ENCODE measurements at regions not wholly inside any gene's neighbourhood (a gene's known extent, or its start where the extent isn't known, plus 50 kb on each side); places are given as distances from the start of the nearest gene placed in this dataset.

DNA sequence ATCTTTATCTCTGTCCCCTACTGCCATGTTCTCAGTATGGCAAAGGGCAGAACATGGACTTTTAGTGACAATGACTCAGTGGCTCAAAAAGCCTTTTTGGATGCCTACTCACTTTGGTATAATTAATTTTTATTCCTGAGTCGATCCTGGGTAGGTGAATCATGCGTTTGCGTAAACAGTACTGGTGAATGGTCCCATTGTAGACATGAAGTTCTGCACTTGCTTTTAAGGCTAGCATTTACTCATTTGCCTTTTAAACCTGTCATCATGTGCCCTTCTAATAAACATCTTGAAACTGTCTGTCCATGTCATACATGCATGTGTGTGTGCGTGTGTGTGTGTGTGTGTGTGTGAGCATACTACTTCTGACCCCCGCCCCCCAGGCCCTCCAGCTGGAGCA is 223.0 kb downstream of the AUH start:
- in situ Hi-C loops (cut with MboI; ENCODE audit: low sequenced_read_pairs, unreplicated experiment), result no loop called here
- DNase-seq (ENCODE audit: low spot score), result no peak
- TF ChIP-seq, protein P1, sequence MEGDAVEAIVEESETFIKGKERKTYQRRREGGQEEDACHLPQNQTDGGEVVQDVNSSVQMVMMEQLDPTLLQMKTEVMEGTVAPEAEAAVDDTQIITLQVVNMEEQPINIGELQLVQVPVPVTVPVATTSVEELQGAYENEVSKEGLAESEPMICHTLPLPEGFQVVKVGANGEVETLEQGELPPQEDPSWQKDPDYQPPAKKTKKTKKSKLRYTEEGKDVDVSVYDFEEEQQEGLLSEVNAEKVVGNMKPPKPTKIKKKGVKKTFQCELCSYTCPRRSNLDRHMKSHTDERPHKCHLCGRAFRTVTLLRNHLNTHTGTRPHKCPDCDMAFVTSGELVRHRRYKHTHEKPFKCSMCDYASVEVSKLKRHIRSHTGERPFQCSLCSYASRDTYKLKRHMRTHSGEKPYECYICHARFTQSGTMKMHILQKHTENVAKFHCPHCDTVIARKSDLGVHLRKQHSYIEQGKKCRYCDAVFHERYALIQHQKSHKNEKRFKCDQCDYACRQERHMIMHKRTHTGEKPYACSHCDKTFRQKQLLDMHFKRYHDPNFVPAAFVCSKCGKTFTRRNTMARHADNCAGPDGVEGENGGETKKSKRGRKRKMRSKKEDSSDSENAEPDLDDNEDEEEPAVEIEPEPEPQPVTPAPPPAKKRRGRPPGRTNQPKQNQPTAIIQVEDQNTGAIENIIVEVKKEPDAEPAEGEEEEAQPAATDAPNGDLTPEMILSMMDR (IDR thresholded peaks at IDR 0.05; ENCODE audit: borderline replicate concordance, control extremely low read depth, extremely low read depth, insufficient read depth, missing control alignments), result no peak

GRCh38 chr9:91141407-91141965 is 220.2 kb downstream of the AUH start:
- in situ Hi-C loops (cut with MboI; ENCODE audit: low sequenced_read_pairs, unreplicated experiment), result no loop called here
- TF ChIP-seq, protein P1 (IDR thresholded peaks at IDR 0.05; ENCODE audit: borderline replicate concordance, control extremely low read depth, extremely low read depth, insufficient read depth, missing control alignments), result no peak

DNA sequence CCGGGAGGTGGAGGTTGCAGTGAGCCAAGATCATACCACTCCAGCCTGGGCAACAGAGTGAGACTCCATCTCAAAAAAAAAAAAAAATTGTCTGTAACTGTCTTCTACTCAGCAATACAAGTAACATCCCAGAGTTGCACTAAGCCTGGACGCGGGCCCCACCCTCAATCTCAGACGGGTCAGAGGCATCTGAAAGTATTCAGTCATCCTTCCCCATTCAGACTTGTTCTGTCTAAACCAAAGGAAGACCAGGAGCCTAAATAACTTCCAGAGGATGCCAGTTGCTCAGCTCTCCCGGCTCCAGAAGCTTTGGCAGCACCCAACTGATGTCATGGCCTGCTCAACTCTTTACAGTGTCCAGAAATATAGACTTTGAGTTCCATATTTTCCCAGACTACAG is 218.6 kb downstream of the AUH start:
- in situ Hi-C loops (cut with MboI; ENCODE audit: low sequenced_read_pairs, unreplicated experiment), result no loop called here
- TF ChIP-seq, protein P1 (IDR thresholded peaks at IDR 0.05; ENCODE audit: borderline replicate concordance, control extremely low read depth, extremely low read depth, insufficient read depth, missing control alignments), result no peak
- no peak for DNase-seq (ENCODE audit: low spot score)

More at GRCh38 chr9:91141407-91141965, 220.2 kb downstream of the AUH start:
- no peak for DNase-seq (ENCODE audit: low spot score)

DNA sequence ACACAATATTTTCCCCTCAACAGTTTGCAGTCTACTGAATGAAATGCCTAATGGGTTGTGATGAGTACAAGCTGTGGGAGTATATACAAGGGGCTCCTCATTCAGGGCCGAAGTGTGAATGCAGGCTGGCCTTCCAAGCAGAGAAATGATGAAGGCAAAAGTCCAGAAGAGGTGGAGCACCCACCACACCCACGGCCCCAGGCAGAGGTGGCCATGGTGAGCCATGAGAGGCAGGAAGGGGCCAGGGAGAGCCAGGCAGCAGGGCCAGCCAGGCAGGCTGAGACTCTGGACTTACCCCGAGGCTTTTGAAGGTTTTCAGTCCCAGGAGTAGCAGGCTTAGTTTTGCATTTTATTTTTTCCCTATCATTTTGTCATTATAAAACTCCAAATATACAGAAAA is 218.1 kb downstream of the AUH start:
- no peak for DNase-seq (ENCODE audit: low spot score)
- TF ChIP-seq, protein P1 (IDR thresholded peaks at IDR 0.05; ENCODE audit: borderline replicate concordance, control extremely low read depth, extremely low read depth, insufficient read depth, missing control alignments), result no peak
- in situ Hi-C loops (cut with MboI; ENCODE audit: low sequenced_read_pairs, unreplicated experiment), result no loop called here

DNA sequence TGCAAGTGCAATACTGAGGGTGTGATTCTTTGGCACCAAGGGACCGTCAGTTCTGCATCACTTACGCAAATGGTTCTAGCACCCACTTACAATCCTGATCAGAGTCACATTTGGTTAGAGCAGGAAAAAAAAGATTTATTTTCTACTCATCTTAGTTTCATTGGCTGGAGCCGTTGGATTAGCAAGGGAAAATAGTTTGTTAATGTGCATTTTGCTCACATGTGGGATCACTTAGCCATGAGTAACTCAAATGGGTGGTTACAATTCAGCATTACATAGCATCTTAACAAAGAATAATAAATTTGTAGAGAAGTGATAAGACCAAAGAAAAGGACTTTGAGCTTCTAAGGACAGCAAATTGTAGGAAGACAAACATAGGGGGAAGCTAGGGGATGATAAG is 216.9 kb downstream of the AUH start:
- TF ChIP-seq, protein P1 (IDR thresholded peaks at IDR 0.05; ENCODE audit: borderline replicate concordance, control extremely low read depth, extremely low read depth, insufficient read depth, missing control alignments), result no peak

DNA sequence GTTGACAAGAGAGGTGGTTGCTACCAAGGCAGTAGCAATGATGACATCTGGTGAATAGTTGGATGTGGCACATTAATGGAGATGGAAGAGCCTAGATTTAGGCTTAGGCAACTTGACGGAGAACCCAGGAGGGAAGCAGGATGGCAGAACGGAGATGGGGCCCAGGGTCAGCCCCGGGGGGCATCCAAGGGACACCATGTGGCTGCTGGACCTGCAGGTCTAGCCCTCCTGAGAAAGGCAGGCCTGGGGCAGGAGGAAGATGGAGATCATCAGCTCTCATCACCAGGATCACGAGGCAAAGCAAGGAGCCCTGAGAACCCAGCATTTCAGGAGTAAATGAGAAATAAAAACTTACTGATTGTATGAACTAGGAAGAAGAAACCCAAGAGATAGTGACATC is 216.2 kb downstream of the AUH start:
- TF ChIP-seq, protein P1 (IDR thresholded peaks at IDR 0.05; ENCODE audit: borderline replicate concordance, control extremely low read depth, extremely low read depth, insufficient read depth, missing control alignments), result no peak
- in situ Hi-C loops (cut with MboI; ENCODE audit: low sequenced_read_pairs, unreplicated experiment), result no loop called here

More for the DNA sequence above, 216.9 kb downstream of the AUH start:
- DNase-seq (ENCODE audit: low spot score), result no peak
- in situ Hi-C loops (cut with MboI; ENCODE audit: low sequenced_read_pairs, unreplicated experiment), result no loop called here

More for the DNA sequence above, 216.2 kb downstream of the AUH start:
- DNase-seq (ENCODE audit: low spot score), result no peak
